ENCODE measurements at regions not wholly inside any gene's neighbourhood (a gene's known extent, or its start where the extent isn't known, plus 50 kb on each side); places are given as distances from the start of the nearest gene placed in this dataset.
"Not testable (repeated sequence)": the region's sequence is repeated elsewhere in the genome, so short reads cannot be mapped to it uniquely, and the experiment has no call there.

DNA sequence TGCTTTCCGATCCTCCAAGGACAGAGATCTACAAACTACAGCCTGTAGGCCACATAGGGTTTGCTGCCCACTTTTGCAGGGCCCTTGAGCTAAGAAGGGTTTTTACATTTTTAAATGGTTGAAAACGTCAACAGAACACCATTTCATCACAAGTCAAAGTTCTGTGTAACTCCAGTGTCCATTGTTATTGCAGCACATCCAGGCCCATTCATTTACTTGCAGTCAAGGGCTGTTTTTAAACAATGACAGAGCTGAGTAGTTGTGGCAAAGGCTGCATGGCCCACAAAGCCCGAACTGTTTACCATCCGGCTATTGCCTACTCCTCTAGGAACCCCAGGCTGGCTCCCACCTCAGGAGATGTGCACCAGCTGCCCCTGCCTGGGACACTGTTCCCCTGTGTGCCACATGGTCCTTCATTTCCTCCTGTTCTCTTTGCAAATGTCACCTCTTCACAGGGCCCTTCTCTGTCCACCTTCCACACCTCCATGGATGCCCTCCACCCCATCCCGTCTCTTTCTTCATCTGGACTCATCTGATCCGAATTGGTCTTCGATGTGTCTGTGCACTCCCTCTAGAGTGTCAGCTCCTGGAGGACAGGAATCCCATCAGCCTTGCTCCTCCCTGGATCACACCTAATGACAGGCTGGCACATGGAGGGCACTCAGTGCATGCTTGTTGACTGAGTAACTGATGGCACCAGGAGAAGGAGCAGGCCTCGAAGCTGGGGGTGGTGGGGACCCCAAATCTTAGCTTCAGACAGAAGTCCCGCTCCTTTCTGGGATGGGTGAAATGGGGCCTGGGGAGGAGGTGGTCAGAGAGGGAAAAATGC, 69.5 kb upstream of the IQSEC1 start:
- no peak overlapping the region for H3K27ac ChIP-seq
- DNase-seq (ENCODE audit: low read depth, low spot score): no peak

DNA sequence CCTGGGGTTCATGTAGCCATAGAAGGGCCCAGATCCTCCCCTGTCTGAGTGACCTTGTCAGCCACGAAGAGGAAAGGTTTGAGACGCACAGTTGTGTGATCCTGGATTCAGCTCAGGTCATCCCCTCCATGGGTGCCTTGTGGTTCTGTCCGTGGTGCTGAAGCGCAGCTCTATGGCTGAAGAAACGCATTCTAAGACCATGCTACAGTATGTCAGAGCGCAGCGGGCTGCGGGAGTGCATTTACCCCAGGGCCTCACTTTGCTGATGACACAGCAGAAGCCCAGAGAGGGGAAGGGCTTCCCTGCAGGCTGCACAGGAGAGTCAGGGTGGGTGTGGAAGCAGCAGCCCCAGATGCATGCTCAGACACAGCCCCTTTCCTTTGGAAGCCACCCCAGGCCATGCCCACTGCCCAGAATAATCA, 68.8 kb upstream of the IQSEC1 start:
- H3K27ac ChIP-seq: no peak overlapping the region
- no peak for DNase-seq (ENCODE audit: low read depth, low spot score)

DNA sequence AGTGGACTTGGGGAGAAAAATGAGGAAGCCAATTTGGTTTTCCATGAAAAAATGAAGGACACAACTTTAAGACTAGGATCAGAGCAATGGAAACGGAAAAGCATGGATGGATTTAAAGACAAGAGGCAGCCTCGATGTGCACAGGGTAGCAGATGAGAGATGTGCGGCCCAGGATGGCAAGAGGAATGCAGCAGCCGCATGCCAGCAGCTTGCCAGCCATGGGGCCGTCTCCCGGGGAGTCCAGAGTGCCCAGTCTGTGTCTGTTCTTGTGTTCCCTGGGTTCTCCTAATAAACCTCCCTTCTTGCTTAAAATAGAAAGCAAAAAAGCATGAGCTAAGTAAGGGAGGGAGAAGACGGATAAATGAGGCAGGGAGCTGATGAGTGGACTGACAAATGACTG, 68.0 kb upstream of the IQSEC1 start:
- no peak overlapping the region for H3K27ac ChIP-seq
- no peak for DNase-seq (ENCODE audit: low read depth, low spot score)

DNA sequence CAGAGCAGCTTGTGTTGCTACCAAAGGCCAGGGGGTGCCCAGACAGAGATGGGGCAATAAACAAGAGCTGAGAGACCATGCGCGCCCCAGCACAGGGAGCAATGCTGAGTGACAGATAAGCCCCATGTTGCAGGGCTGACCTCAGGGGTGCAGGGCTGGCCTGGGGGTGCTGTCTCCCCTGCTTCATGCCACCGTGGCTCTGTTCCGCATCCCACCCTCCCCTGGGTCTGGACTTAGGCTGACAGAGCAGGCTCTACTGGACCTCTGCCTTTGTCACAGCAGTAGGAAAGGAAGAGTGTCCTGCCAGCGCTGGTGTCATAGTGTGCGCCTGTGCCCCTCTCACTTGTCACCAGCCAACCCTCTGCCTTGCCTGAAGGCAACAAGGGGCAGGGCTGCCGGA, 67.4 kb upstream of the IQSEC1 start:
- DNase-seq (ENCODE audit: low read depth, low spot score): no peak
- H3K27ac ChIP-seq: no peak overlapping the region

DNA sequence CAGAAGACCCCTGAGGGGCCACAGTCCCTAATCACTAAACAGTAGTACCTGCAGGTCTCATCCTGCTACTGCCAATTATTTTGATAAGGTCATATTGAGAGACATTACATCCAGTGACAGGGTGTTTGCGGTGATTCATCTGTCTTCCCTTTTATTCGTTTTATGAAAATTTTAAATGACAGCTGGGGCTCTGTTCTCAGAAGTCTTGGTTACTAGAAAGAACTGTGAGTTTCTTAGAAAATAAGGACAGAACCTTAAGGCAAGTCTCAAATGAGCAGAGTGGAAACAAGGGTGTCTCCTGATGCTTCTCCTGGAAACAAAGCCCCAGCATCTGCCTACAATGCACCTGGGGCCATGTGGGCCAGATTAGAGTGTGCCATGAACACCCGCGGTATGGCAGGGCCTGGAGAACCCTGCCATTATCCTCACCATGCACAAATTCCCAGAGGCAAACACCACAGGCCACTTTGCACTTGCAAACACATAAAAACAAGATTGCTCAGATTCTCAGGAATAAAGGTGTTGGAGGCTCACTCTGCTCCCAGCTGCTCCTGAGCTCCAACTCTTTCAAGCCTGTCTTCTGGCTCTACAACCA, 66.3 kb upstream of the IQSEC1 start:
- no peak overlapping the region for H3K27ac ChIP-seq

DNA sequence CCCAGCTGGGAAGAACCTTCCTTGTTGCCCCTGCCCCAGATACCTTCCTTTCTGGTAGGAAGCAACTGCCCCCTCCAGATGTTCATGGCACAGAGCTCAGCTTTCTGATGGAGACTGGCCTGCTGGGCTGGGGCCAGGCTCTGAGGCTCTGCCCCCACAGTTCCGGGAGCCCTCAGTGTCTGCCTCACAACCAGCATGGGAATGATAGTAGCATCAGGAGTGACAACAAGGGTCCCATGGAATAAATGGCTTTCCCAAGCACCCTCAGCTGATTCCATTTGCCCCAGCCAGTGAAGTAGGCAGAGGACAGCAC, 65.6 kb upstream of the IQSEC1 start:
- DNase-seq (ENCODE audit: low read depth, low spot score): no peak
- H3K27ac ChIP-seq: no peak overlapping the region

More for the DNA sequence above, 66.3 kb upstream of the IQSEC1 start:
- DNase-seq (ENCODE audit: low read depth, low spot score): no peak

DNA sequence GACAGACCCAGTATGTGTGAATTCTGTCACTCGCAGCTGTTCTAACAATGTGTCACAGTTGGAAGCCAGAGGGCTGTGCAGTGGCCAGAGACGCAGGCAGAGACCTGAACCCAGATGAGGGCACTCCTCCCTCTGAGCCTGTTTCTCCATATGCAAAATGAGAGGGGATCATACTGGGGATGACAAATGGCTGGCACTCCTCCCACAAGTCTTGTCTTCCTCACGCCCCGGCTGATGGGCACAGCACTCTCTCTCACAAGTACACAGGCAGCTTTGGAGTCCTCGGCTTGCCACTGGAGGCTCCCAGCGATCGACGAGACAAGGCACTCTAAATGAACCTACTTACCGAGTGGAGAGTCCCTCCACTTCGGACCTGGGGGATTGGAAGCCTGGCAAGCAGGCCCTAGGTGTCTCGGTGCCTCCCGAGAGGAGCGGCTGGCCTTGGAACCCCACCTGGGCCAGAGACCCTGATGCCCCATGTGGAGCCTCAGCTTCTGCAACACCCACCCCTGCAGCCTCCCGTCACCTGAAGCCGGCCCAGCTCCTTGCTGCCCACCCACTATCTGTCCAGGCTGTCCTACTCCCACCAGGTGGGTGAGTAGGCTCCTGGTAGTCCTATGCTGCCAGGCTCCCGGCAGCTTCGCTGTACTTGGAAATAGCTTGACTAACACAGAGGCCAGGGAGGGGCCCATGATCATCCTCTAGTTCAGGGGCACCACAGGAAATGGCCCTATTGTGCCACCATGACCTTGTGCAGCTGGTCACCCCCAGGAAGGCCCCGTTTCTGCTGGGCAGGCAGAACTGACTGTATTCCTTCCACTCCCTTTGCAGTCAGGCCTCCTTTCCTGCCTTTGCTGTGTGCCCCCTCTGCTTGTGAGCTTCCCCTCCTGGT, 65.0 kb upstream of the IQSEC1 start:
- H3K27ac ChIP-seq: no peak overlapping the region
- no peak for DNase-seq (ENCODE audit: low read depth, low spot score)

DNA sequence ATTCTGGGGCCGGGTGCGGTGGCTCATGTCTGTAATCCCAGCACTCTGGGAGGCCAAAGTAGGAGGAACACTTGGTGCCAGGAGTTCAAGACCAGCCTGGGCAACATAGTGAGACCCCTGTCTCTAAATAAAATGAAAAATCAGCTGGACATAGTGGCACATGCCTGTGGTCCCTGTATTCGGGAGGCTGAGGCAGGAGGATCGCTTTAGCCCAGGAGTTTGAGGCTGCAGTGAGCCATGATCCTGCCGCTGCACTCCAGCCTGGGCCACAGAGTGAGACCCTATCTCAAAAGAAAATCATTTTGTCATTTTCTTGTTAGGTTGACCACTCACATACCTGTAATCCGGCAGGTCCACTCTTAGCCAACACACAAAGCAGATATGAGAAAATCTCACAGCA, 63.6 kb upstream of the IQSEC1 start:
- not testable (repeated sequence) for H3K27ac ChIP-seq; DNase-seq (ENCODE audit: low read depth, low spot score)

DNA sequence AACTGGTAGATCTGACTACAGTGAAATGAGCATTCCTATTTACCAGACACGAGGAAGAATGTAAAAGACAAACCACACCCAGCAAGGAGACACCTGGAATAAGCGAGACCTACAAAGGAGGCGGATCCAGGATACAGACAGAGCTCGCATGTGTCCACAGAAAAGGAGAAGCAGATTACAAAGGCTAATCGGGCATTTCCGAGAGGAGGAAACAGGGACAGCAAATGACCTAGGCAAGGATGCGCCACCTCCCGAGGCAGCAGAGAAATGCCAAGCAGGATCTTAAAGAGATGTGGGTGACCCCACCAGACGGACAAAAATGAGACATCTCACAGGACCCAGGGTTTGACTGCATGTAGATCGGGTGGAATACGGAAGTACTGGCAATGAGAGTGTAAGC, 63.2 kb upstream of the IQSEC1 start:
- no peak for DNase-seq (ENCODE audit: low read depth, low spot score)
- no peak overlapping the region for H3K27ac ChIP-seq

DNA sequence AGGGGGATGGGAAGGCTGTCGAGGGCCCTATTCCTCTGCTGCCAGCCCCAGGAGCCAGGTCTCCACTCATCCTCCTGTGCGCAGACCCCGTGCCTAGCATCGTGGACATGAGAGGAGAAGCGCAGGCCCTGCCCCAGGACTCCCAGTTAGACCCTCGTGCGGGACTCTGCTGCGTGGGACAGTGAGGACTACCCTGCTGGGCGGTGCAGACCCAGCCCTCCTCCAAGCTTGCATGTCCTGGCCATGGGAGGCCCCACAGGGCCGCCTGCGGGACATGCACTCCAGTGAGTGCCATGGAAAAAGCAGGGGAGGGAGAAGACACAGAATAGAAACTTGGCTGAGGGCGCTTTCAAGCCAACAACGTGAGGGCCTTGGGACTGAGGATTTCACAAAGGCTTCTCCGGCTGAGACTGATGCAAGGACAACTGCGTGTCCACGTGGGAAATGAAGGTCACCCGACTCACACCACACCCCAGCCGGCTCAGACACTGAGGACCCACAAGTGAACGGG, 62.6 kb upstream of the IQSEC1 start:
- no peak for DNase-seq (ENCODE audit: low read depth, low spot score)
- no peak overlapping the region for H3K27ac ChIP-seq

DNA sequence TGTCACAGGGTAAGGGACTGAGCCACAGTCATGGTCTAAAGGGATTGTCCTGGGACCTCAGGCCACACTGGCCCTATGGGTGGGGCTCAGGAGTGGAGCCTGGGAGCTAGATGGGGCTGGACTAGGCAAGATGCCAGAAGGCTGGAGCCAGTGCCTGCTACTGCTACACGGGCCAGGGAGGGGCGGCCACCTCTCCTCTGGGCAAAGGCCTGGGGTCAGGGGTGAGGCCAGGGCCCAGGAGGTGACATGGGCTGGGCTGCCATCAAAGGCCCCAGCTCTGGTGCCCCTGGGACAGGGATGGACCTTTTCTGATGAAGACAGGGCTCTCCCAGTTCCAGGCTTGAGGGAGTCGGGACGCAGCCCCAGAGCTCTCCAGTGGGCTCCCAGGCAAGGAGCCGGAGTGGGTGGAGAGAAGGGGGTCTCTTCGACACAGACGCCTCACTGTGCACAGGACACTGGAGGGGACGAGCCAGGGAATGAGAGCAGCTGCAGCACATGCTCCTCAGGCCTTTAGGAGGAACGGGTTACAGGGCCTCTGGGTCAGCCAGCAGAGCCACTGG, 62.1 kb upstream of the IQSEC1 start:
- DNase-seq (ENCODE audit: low read depth, low spot score): no peak

DNA sequence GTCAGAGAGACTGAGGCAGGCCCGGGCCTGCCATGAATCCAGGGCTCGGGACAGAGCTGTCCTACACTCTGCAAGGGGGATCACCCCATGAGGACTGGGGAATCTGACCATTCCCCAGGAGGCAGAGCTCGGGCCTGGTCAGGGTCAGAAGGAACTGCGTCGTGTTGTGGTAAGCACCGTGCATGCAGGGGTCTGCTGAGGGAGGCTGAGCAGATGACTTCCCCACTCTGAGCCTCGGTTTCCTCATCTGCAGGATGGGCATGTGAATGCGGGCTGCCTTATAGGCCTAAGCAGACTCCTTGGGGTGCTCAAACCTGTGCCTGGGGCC, 61.6 kb upstream of the IQSEC1 start:
- H3K27ac ChIP-seq: no peak overlapping the region
- no peak for DNase-seq (ENCODE audit: low read depth, low spot score)

More for the DNA sequence above, 62.1 kb upstream of the IQSEC1 start:
- H3K27ac ChIP-seq: no peak overlapping the region

DNA sequence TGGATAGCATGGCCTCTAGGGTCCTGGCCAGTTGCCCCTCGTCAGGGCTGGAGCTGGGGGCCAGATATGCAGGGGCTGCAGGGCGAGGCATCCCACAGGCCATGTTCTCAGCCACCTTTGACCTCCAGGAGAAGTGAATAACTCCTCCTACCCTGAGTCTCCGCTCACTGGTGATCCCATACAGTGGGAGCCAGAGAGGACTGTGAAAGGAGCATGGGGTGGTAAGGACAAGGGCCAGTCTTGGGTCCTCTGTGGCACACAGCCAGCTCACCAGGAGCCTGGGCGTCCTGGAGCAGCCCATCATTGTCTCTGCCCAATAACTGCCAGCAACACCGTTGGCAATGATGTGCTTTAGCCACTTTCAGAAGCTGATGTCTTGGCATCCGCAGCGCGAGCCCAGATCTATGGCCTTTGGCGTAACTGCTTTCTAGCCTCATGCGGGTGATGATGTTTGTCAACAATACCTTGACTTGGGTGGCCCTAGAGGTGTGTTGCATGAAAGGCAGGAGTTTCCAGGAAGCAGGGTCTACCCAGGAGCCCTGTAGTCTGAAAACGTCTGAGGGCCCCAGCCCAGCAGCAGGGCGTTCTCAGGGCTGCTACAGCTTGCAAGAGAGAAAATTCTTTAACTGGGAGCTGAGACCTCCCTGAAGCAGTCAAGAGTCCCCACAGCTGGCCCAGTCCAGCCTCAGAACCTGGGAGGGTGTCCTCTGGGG, 61.1 kb upstream of the IQSEC1 start:
- no peak overlapping the region for H3K27ac ChIP-seq
- no peak for DNase-seq (ENCODE audit: low read depth, low spot score)

DNA sequence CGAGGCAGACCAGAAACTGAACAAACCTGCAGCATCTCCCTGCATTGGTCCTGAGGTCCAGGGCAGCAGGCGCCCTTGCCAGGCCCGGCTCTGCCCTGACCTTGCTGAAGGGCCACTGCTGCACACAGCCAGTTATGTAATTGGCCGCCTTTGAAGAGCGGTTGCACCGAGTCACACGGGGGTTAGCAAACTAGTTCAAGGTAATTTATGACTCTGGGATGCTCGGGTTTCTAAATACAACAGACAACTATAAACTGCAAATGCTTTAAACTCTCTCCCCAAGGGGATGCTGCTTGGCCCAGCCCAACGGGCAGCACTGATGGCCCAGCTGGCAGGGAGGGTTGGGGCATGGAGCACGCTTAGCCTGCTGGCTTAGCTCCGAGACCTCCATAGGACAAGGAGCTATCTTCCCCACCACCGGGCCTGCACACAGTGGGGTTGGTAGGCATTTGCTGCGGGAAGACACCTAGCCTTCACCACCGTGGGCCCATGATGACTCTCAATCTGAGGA, 60.3 kb upstream of the IQSEC1 start:
- H3K27ac ChIP-seq: no peak overlapping the region
- no peak for DNase-seq (ENCODE audit: low read depth, low spot score)

DNA sequence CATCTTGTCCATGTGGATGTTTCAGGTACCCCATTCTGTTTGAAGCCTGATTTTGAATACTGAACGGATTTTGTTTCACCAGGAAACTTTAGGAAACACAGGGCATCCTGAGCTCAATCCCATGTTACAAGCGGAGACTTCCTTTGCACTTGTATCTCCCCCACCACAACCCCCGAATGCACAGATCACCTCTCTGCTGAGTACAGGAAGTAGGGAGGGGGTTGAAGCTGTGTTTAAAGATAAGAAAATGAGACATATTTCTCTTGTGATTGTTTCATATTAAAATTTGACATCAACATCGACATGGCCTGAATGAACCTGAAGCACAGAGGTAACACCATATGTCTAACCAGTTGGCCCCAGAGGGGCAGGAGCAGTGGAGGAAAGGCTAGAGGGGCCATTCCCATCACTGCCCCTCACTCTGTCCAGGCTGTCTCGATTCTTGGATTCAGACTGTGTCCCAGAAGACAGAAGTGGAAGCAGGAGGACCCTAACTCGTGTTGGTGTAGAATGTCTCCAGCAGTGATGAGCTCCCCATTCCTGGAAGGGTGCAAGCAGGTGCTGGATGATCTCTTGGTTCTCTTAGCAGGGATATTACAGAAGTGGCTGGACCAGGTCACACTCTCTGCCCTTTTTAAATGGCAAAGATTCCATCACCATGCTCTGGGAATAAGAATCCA, 59.6 kb upstream of the IQSEC1 start:
- no peak overlapping the region for H3K27ac ChIP-seq
- DNase-seq (ENCODE audit: low read depth, low spot score): no peak

DNA sequence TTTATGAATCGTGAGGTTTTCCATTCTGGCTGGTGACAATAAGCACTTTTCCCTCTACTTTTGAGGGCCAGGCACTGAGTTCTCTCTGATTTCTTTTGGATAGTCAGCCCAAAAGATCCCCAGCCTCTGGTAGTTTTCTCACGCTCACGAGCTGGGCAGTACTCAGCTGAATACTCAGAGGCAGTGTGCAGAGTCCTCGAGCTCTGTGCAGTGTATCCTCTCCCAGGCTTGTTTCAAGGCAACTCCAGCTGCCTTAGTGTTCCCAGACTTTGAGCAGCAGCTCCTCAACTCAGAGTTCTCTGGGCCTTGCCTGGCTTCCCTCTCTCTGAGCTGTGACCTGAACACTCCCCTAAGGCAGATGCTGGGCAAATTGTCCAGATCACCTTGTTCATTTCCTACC, 59.1 kb upstream of the IQSEC1 start:
- no peak for DNase-seq (ENCODE audit: low read depth, low spot score)
- H3K27ac ChIP-seq: no peak overlapping the region

DNA sequence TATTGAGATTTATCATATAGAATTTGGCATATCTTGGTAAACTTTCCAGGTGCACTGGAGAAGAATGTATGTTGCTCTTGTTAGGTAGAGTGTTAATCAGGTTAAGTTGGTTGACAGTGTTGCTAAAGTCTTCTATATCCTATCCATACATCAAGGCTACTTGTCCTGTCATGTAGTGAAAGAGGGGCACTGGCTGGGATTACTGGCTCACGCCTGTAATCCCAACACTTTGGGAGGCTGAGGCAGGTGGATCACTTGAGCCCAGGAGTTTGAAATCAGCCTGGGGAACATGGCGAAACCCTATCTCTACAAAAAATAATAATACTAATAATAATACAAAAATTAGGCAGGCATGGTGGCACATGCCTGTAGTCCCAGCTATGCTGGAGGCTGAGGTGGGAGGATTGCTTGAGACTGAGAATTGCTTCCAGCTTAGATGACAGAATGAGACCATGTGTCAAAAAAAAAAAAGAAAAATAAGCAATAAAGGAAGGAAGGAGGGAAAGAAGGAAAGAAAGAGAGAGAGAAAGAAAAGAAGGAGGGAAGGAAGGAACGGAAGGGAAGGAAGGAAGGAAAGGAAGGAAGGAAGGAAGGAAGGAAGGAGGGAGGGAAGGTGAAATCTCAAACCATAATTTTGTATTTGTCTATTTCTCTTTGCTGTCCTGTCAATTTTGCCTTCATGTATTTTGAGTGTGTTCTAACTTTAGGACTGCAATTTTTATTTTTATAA, 57.4 kb upstream of the IQSEC1 start:
- no peak overlapping the region for H3K27ac ChIP-seq
- DNase-seq (ENCODE audit: low read depth, low spot score): no peak

DNA sequence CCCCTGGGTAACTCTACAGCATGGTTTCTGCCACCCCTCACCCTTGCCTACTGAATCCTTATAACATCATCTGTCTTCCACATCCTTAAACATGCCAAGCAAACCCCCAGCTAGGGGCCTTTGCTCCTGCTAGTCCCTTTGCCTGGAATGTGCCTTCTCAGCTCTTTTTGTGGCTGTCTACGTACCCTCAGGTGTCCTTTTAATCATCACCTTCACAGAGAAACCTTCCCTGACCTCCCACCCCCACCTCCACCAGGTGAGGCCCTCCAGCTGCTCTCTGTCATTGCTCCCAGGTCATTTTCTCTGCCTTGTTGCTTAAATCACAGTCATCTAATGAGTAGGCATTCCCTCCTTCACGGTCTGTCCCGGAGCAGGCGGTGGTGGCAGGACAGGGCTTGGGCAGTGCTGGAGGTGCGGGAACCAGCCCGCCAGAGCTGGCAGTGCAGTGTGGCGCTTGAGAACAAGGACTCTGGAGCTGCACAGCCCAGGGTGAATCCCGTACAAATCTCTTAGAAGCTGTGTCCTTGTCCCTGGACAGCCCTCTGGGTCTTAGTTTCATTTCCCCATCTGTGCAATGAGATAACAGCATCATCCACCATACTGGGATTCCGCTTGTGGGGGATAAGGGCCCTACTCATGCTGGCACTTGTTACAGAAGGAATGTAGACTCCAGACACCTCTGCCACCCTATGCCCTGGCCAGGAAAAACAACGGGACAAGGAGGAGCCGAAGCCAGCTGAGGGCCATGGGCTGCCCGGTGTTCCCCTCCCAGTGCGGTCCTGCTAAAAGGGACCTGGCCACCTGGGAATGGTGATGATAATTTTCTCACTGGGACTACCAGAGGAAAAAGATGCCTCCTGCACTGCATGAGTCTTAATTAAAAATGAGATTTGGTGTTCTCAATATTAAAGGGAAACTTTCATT, 52.1 kb upstream of the IQSEC1 start:
- DNase-seq (ENCODE audit: low read depth, low spot score): no peak
- no peak overlapping the region for H3K27ac ChIP-seq

All from epithelial cell of prostate (primary cell).